Stimulated activated CD8-positive, alpha-beta memory T cell treated with anti-CD3 and anti-CD28 coated beads, Interleukin-15, amount 100 ng/mL, for 48 hours (primary cell): ENCODE measurements at regions not wholly inside any gene's neighbourhood (a gene's known extent, or its start where the extent isn't known, plus 50 kb on each side); places are given as distances from the start of the nearest gene placed in this dataset.

ENCODE experiments used
- DNase-seq, 2 donors: peaks; one replicate each; pipeline ENCODE4 v3.0.0-alpha.2; 2020; ENCODE audit warnings: low read depth in 2 of 2

DNA sequence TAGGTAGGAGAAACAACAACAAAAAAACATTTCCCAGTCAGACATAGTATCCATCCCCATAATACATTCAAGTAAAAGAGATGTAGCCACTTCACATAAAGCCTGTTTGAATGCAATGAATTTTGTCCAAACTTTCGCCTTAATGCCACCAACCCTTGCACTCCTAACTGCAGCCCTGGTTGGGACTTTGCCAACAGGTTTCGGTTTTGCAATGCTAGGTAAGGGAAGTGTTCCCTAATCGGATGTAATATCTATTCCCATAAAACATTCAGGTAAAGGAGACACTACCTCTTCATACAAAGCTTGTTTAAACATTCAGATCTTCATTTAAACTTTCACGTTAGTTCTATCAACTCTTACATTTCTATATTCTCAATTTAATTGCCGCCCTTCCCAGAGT, 336.1 kb downstream of the DRD1 start:
- no peak for DNase-seq

DNA sequence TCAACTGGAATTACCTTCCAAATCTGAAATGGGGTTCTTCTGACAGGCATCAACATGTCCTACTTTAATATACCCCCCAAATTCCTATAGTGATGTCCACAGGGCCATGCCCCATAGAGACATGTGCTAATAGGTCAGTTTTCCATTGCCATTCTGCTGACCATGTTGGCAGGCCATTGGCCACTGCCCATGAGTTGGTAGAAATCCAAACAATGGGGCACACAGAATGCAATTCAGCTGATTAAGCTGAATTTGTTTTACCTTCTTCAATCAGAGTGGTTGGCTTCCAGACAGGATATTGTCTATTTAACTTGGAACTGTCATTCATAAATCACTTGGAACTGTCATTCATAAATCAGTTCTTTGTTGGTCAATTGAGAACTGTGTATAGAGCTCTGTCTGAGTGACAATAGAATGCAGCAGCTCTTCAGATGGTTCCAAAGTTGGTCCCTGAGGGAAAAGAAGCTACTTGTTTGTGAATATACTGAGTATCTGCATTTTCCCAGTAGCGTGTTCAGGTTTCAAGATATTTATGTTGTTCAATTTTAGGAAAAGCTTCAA, 336.9 kb downstream of the DRD1 start:
- no peak for DNase-seq

DNA sequence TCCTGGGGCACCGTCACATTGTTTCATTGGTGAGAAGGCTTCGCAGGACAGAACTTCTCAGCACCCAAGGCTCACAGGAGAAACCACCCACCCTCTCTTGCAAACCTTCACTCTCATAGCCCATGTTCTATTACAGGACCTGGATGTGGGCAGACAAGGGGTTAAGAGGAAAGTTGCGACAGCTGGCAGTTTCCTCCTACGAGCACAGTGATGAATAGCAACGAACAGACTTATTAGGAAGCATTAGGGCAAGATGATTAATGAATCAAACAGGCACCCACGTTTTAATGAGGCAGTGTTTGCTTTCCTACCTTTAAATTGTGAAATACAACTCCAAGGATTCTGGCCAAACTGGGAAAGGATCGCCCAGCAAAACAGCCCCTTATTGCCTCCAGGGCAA, 339.3 kb downstream of the DRD1 start:
- DNase-seq = no peak

DNA sequence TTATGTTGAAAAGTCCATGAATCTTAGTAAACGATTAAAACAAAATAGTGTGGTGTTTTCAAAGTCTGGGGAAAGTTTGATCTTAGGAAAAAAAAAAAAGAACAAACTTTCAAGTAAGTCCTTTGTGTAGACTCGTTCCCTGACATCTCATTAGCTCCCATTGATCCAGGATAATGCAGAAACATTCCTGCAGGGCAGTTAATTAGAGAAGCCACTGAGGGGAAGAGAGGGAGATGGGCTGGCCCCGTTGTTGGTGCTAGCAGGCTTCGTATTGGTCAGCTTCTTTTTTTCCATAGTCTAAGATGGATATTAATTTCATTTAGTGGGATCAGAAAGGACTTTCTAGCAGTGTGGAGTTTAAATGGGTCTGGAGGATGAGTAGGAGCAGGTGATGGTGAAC, 340.2 kb downstream of the DRD1 start:
- DNase-seq = no peak

DNA sequence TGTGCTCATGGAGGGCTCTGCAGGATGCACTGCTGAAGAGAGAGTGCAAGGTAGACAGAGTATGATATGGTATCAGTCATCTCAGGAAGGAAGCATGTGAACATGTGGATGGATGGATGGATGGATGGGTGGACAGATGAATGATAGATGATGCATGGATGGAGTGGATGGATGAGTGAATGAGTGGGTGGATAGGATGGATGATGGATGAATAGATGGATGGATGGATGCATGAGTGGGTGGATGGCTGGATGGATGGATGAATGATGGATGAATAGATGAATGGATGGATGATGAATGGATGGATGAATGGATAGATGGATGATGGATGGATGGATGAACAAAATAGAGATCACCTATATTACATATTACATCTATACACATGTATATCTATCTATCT, 341.3 kb downstream of the DRD1 start:
- no peak for DNase-seq

DNA sequence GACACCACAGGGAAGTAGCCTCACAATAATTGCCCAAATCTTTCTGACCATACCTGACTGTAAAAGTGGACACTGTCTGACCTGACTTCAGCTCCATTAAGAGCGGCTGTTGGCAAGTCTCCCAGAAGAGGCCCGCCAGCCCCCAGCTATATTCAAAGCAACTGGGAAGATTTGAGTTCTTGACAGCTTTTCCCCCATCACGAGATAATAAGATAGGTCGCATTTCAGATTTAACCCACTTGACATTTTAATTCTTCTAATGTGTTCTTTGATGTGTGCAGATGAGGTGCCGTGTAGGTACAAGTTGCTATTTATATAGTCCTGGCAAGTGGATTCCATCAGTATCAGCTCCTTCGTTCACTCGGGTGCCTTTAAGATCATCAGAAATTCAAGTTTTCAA, 345.7 kb downstream of the DRD1 start:
- DNase-seq = no peak

DNA sequence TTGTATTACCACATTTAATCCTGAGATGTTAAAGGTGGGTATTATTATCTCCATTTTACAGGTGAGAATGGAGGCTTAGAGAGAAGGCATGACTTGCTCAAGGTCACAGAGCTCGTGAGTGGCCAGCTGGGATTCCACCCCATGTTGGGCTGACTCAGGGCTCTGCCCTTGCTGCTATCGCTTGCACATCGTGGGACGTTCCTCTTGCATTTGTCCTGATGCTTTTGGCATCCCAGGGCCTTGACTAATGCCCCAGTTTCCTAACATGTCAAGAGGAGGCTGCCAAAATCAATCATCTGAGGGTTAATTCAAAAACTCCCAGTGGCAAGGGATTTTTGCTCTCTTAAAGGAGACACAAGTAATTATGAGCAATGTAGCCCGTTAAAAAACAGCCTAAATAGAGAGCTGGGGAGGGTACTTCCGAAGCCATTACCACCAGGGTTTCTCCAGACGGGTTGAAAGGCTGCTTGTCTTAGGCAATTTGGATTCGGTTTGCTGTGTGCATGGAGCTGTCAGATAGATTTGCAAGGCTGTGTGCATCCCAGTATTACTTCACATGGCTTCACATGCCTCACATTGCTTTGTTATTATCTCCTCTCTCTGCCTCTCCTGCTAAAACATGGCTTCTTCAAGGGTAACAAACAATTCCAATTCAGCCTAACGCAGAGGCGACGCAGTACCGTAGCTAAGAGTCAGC, 347.4 kb downstream of the DRD1 start:
- DNase-seq = no peak

DNA sequence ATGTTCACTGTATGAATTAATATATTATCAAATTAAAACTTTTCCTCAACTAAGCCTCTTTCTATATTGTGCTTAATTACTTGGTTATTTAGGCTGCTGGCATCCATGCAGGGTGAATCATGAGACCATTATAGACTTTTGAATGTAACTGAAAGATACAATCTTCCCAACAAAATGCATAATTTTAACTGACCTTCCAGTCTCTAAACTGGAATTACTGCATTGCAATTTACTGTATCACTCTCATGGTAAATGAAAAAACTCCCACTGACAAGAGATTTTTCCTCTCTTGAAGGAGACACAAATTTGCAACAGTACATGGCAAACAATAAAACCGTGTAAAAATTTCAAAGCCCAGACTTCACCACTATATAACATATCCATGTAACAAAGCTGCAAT, 349.5 kb downstream of the DRD1 start:
- no peak for DNase-seq

DNA sequence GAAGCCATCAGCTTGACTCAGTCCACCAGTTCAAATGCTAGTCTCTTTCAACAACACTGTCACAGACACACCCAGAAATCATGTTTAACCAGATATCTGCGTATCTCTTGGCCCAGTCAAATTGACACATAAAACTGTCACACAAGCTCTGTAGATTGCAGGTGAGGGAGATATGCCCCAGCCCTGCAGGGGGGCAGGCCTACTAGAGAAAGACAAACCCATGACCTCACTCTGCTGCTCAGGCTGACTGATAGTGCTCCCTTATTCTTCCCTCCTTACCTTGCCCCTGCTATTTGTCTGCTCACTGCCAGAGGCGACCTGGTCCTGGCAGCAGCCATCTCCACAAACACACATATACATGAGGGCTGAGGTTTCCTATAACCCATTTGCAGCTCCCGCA, 351.3 kb downstream of the DRD1 start:
- DNase-seq = no peak

DNA sequence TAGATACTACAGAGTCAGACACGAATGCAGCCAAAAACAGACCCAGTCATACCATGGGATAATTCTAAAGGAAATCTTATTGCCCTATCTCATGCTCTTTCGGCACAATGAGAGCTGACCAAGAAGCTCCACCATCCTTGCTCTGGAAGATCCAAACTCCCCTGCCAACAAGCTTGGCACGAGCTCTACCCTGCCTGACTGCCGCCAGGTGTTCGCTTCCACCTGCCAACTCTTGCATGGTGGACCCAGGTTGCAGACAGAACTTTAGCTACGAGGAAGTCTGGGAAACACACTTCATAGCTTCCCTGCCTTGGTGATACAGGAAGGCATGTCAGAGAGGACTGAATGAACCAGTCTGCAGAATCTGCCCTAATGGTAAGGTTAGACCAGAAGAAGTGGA, 355.0 kb downstream of the DRD1 start:
- no peak for DNase-seq

DNA sequence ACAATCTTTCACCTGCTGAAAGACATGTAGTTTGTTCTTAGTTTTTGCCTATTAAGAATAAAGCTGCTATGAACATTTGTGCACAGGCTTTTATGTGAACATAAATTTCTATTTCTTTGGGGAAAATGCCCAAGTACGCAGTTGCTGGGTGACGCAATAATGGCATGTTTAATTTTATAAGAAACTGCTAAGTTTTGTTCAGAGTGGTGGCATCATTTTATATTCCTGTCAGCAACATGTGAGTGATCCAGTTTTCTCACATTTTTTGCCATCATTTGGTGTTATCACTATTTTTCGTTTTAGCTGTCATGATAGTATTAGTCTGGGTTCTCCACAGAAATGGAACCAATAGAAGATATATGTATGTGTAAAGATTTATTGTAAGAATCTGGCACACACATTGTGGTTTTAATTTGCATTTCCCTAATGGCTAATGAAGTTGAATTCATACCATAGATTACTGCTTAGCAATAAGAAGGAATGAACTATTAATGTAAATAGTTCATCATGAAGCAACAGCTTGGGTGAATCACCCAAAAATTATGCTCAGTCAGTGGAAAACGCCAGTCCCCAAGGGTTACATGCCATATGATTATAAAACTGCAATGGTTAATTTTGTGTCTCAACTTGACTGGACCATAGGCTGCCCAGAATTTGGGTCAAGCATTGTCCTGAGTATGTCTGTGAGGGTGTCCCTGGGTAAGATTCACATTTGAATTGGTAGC, 358.6 kb downstream of the MSX2 start:
- no peak for DNase-seq

DNA sequence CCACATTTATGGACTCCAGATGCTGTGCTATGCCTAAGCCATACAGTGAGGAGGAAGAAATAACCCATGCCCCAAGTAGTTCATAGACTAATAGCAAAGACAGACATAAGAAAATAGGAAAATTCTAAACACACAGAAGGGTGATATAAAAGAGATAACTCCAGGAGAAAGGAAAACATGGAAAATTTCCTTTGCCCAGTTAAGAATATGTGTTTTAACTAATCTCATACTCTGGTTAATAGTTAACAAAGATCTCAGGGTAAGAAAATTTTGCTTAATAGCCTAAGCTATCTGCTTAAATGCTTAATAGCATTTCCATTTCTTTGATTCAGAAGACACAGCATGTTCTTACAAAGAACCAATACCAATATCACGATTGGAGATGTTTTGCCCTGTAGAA, 358.0 kb downstream of the MSX2 start:
- no peak for DNase-seq

DNA sequence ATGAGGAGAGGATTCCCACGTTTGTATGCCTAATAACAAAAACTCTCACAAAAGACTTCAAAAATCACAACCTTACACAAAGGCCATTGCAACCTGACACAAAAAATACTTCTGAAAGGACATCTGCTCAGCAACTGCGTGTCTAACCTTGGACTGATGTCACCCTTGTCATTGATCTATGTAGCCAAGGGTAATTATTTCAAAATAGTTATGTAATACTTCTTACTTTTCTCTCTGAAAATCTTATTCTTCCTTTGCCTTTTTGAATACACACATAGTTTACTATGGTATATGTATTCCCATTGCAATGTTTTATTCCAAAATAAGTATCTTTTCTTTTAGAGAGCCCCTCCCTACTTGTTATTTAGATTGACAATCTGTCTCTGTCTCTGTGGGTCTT, 355.3 kb downstream of the MSX2 start:
- no peak for DNase-seq

DNA sequence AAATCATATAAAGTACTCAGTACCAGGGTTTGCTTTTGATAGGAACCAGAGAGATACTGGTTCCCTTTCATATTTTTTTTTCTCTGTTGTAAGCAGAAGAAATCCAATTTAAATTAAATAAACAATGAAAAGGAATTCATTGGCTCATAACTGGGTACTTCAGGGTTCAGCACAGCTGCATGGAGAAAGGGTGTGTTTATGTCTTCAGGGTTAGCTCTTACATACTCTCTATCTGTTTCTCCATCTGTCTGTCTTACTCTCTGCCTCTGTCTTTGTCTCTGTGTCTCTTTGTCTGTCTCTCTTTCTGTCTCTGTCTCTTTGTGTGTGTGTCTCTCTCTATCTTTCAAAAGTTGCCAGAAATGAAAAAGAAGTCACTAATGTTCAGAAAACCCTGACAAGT, 345.9 kb downstream of the MSX2 start:
- no peak for DNase-seq

DNA sequence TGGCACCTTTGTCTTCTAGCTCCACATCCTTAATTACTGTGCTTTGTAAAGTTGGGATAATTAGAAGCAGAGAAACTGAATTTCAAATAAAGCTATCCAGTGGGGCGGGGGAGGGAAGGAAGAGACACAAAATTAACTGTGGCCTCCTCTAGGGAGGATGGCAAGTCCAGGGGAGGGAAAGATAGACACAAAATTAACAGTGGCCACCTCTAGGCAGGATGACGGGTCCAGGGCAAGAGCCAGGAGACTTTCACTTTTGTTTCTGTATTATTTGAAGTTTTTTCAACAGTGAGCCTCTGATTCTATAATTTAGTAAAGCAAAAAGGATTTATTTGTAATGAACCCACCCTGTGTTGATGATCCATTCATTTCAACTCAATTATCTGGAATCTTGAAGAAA, 335.9 kb downstream of the MSX2 start:
- no peak for DNase-seq

DNA sequence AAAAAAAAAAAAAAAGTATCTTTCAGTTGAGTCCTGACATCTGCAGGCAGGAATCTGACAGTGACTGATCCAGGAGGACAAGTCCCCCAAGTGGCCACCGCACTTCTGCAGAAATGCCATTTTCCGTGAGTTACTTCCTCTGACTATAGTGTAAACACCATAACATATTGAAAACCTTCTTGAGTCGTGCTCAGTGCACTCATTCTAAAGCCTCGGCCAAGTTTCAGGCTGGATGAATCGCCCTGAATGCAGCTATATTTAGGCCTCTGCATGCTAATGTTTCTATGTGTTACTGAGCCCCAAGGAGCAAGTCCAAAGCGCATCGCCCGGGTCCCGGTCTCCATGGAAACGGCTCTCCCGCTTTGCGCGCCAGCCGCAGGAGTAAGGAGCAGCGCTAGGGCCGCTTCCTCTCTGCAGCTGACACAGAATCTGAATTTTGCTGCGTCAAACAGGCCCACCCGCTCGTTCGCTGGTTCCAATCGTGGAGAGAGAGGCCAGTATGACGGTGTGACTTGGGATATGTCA, 335.4 kb downstream of the MSX2 start:
- no peak for DNase-seq

DNA sequence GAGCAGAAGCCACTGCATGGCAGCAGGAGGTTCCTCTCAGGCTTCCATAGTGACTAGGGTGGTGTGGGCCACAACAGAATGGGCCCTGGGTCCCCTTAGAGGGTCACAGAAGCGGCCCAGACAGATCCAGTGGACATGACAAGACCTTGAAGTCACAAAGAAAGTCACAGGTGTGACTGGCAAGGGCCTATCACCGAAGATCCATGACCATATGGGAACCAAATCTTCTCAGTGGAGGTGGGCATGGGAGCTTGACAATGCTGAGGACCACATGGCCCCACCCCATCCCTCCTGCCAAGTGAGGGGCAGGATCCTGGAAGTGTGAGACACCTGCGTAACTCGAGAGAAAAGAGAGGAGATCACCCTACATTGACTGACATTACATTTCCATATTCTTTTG, 332.4 kb downstream of the MSX2 start:
- no peak for DNase-seq

DNA sequence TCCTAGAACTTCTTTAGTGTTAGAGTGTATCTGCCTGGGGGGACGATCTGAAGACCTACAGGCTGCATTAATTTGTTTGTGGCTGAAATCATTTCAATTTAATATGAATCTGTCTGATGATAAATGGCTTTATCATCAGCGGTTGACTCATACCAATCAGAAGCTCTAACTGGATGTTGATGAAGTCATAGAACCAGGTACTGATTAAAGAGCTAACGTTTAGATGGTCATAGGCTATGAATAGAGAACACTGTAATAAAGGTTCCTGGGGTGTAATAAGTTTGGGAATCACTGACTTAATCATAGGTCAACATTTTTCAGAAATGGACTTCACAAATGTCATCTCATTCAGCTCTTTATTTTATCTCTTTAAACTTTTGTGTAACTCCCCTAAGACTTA, 329.9 kb downstream of the MSX2 start:
- no peak for DNase-seq

DNA sequence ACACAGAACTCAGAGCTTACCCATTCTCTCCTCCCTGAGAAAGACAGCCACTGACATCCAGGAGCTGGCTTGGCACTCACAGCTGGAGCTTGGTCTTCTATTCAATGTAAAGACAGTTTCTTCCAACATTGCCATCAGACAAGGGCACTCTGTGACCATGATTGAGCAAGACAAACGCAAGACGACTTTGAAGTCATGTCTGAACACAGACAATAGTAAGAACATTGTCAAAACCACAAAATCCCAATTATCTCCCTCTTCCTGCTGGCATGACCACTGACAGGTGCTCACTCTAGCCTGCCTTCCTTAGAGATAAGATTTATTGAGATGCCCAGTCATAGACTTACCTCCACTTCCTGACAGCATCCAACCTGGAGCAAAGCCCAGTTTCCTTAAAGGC, 328.0 kb downstream of the MSX2 start:
- no peak for DNase-seq

DNA sequence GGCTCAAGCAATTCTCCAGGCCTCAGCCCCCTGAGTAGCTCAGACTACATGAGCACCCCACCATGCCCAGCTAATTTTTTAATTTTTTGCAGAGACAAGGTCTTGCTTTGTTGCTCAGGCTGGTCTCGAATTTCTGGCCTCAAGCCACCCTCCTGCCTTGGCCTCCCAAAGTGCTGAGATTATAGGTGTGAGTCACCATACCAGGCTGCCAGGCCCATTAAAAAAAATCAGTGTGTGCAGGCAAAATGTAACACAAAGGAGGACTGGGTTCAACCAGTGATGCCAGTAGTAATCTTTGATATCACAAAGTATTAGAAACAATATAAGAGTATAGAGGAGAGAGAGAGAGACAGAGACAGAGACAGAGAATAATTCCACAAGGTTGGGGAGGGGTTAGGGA, 322.7 kb downstream of the MSX2 start:
- DNase-seq = no peak

DNA sequence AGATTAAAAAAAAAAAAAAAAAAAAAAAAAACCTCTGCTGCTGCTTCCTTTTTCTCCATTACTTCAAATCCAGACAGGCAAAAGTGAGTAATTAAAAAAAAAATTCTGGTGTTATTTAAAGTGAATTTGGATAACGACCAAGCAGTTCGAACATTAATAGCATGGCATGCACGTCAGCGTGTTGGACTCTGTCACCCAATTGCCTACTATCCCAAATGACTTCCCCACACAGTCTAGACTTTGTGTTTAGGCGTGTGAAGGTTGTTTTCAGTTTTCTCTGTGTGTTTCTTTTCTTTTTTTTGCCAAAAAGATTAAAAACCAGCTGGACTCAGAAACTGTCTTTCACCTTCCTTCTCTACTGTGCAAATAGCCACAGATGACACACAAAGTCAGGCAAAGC, 321.4 kb downstream of the MSX2 start:
- no peak for DNase-seq

DNA sequence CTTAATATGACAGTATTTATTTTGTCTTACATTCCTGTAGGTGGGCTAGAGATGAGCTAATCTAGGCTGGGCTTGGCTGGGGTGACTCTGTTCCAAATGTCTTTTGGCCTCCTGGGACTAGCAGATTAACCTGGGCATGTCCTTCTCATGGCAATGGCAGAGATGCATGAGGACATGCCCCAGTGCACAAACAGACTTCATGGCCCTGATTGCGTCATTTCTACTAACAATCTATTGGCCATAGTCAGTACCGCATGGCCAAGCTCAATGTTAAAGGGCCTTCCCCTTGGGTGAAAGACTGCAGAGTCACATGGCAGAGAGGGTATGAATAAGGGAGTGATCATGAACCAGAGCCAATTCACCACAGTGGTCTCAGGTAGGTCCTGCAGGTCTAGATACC, 313.4 kb downstream of the MSX2 start:
- no peak for DNase-seq

DNA sequence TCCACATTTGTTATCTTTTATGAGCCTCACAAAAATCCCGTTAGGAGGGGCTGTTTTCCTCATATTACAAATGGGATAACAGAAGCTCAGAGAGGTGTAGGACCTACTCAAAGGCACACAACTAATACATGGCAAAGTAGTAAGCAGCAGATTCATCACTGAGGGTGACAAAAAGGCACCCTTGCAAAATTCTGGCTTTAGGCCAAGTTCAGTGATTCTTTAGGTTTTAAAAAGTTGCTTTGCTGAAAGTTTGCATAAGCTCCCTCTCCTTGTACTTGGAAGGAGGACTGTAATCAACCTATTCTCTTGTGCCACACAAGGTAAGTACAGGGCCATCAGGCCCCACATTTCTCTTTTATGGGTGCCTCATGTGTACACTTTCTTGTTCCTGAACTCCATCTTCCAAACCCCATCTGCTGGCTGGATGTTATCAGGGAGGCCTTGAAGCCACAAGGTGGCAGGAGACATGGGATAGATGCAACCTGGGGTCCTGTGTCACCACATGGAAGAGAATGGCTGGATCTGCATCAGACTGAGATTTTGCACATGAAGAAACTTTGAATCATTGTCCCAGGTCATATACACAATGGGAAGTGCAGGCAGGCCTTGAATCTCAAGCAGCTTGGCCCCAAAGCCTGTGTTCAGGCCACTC, 311.6 kb downstream of the MSX2 start:
- no peak for DNase-seq
